ENCODE measurements at regions not wholly inside any gene's neighbourhood (a gene's known extent, or its start where the extent isn't known, plus 50 kb on each side); places are given as distances from the start of the nearest gene placed in this dataset.
"Not testable (repeated sequence)": the region's sequence is repeated elsewhere in the genome, so short reads cannot be mapped to it uniquely, and the experiment has no call there.

DNA sequence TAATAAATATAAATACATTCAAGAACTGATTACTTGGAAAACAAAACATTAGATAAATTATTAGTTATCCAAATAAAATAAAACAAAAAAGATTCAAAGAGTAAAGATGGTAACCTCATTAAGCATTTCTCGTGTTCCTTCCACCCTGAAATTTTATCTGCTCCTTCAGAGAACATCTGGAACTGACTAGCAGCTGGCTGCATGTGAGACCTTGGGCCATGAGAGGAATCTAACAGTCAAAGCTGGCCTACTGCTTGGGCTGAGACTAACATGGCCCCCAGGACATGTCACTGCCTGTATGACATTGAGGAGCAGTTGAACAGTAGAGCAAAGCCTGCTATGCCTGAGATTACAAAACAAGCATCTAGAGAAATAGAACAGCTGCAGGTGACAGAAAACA, 208.5 kb upstream of the ZSWIM2 start:
- DNase-seq (ENCODE audit: low read depth, low spot score): no peak

DNA sequence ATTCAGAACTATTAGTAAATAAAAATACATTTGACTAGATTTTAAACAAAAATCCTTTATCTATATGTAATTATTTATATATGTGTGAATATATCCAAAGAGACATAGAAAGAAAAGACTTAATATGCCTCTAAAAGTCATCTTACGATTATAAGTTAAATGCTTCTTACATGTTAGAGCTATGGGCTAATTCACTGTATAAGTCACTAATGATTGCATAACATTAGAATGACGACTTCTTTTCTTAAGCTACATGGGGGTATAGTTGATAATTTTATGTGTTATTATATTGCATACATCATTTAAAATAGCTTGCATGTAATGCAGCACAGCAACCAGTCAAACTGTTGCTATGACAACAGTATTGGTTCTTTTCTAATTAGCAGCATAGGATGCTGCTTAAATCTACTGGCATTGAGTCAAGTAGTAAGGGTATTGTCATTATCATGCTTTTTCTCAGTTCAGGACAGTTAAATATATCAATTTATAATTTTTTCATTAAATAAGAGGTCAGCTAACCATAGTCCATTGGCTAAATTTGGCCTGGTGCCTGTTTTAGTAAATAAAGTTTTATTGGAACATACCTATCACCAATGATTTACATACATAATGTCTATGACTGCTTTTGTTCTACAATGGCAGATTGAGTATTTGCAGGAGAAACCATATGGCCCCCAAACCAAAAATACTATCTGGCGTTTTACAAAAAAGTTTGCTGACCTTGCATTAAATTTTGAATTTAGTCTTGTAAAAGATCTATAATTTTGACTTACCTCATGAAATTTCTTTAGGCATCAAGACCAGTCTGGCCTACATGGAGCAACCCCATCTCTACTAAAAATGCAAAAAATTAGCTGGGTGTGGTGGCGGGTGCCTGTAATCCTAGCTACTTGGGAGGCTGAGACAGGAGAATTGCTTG, 207.7 kb upstream of the ZSWIM2 start:
- DNase-seq (ENCODE audit: low read depth, low spot score): no peak

- DNase-seq (ENCODE audit: low read depth, low spot score): no peak
Observed at GRCh38 chr2:187055463-187055862, 206.5 kb upstream of the ZSWIM2 start.

DNA sequence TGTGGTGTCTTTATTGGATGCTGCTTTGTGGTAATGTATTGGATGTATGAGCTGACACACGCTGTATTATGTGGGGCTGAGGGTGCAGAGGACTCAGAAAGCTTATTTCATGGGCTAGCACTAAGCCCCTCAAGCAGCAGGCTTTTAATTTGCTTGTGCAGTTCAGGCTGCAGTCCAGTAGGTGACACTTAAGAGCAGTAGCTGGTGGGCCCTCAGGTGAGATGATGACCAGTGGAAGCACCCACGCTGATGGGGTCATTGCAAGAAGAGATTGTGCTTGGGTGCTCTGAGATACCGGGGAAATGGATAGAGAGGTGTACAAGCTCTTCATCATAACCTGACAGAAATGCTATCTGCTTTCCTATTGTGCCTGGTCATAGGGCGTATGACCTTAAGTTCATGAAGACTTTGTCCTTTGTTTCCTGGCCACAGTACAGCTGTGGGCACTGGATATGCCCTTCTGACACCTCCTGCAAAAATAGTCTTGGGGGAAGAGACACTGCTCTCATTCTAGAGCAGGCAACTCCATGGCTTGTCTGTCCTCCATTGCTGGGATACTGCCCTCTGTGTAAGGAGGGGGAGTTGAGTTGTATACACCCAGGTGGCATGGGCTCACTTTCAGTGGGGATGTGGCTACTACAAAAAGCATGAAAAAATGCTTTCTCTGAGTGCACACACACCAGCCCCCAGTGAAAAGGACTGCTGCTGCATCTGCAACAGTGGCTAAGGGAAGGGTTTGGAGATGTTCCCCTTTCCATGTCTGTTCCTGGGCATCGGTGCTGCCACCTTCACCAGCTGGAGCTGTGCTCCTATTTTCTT, 205.7 kb upstream of the ZSWIM2 start:
- DNase-seq (ENCODE audit: low read depth, low spot score): no peak

DNA sequence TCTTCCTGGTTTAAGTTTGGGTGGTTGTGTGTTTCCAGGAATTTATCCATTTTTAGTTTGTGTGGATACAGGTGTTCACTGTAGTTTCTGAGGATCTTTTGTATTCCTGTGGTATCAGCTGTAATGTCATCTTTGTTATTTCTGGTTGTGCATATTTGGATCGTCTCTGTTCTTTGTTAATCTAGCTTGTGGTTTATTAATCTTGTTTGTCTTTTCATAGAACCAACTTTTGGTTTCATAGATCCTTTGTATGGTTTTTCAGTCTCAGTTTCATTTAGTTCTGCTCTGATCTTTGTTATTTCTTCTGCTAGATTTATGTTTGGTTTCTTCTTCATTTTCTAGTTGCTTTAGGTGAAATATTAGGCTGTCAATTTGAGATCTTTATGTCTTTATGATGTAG, 202.4 kb upstream of the ZSWIM2 start:
- DNase-seq (ENCODE audit: low read depth, low spot score): no peak

GRCh38 chr2:187050409-187050998, 201.5 kb upstream of the ZSWIM2 start:
- no peak for DNase-seq (ENCODE audit: low read depth, low spot score)

DNA sequence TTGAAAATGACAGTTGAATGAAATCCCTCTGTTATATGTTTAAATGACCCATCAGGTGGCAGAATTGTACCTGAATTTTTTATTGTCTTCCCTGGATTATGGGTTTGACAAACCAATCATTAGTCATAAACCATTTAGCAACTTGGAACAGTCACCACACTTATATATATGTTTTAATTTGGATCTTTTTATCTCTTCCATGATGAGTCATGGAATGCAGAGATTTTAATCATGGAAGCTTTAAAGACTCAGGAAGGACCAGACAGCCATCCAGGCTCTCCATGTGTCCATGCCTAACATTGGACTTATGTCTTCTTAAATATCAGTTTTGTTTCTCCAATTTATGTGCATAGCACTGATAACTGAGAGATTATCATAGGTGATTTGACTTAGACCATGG, 188.3 kb upstream of the ZSWIM2 start:
- DNase-seq (ENCODE audit: low read depth, low spot score): no peak

DNA sequence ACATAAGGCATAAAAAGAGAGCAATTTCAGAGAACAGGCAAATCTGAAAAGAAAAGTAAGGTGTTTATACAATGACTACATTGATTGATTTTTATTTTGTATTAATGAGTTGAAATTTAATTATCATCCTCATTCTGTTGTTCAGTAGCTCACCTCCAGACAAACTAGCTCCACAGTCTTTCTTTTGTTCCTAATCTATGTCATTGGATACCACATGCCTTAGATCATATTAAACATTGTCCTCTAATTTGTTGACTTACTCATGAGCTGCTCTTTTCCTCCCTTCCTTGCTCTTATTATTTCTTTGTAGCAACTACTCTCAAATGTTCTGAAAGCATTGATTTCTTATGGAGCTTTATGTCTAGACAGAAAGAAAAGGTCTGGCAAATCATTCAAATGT, 185.5 kb upstream of the ZSWIM2 start:
- DNase-seq (ENCODE audit: low read depth, low spot score): no peak

DNA sequence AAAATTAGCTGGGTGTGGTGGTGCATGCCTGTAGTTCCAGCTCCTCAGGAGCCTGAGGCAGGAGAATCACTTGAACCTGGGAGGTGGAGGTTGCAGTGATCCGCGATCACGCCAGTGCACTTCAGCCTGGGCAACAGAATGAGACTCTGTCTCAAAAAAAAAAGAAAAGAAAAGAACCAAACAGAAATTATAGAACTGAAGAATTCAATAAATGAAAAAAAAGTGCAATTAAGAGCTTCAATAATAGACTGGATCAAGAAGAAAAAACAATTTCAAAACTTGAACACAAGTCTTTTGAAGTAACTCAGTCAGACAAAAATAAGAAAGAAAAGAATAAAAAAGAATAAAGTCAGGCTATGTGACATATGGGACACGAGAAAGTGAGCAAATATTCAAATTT, 175.8 kb upstream of the ZSWIM2 start:
- DNase-seq (ENCODE audit: low read depth, low spot score): no peak

DNA sequence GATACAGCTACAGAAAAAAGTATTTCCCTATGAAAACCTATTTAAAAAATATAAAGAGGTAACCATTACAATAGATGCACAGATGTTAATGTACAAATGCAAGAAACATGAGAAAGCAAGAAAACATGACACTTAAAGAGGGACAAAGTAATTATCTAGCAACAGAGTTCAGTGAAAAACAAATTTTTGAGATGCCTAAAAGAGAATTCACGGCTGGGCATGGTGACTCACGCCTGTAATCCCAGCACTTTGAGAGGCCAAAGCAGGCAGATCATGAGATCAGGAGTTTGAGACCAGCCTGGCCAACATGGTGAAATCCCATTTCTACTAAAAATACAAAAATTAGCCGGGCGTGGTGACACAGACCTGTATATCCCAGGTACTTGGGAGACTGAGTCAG, 175.0 kb upstream of the ZSWIM2 start:
- DNase-seq (ENCODE audit: low read depth, low spot score): not testable (repeated sequence)

GRCh38 chr2:187017438-187017837, 168.5 kb upstream of the ZSWIM2 start:
- DNase-seq (ENCODE audit: low read depth, low spot score): no peak

- no peak for DNase-seq (ENCODE audit: low read depth, low spot score)
Observed at GRCh38 chr2:187013058-187013457, 164.1 kb upstream of the ZSWIM2 start.

DNA sequence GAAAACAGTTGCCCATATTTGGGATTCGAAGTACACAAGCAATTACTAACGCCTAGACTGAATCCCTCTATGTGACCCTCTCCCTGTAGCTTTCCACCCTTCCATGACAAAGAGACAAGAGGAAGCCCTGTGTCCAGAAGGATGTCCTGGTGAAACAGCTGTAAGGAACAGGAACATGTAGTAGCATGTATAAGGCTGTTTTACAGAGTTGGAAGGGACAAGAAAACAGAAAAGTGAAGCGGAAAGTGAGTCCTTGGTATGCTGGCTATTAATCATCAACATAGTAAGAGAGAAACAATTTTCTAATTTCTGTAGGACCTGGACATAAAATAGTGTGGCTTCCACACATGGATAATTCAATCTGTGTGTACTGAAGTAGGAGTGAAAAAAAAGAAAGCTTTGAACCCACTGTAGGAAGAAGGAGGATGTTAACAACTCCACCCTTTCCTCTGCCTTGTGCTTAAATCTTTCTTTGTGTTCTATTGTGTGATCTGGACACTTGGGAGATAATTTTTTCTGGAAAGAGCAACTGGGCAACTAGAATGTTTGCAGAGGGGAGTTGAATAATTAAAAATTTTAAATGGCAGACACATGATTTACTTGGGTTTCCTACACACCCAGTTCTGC, 162.3 kb upstream of the ZSWIM2 start:
- DNase-seq (ENCODE audit: low read depth, low spot score): no peak

DNA sequence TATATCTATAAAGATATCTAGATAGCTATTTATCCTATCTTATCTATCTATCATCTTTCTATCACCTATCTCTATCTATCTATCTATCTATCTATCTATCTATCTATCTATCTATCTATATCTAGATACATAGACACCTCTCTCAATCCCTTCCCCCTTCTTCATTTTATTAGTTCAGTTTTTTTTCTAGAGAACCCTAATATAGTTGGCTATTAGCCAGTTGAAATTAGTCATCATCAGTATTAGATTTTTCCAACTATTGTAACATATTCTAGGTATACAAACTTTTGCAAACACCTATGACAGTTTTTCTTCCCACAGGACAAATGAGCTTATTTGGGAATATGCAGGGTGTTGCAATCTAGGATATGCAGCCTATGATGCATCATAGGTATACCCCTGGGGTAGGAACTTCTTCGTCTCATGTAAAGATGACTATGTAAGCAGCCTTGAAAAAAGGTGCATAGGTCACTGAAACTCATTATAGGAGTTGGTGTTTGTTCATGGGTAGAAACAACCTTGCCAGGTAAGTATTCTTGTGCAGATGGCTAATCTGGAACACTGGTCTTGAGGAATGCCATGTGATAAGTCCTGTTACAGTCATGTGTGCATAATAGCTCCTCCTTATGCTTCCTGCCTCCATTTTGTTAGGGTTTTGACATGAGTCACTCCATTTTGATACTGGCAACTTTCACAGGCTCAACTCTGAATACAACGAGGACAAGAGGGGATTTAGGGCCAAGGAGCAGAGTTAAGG, 160.7 kb upstream of the ZSWIM2 start:
- no peak for DNase-seq (ENCODE audit: low read depth, low spot score)

DNA sequence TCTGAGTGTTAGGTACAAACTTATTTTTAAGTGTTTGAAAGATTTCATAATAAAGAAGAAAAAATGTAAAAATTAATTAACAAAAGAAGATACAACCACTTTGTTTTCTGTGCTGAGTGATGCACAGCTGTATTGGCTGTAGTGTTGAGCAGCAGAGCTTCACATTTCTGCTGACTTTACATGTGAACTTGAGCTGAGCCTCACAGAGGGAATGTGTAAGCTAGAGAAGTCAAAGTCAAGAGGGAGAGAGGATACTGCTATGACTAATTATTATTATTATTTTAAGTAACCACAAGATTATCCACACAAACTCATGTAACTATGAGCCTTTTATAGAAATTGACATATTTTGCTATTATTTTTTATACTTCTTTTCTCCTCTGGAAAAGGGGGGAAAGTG, 159.1 kb upstream of the ZSWIM2 start:
- no peak for DNase-seq (ENCODE audit: low read depth, low spot score)

GRCh38 chr2:187003611-187004010, 154.6 kb upstream of the ZSWIM2 start:
- DNase-seq (ENCODE audit: low read depth, low spot score): no peak

- DNase-seq (ENCODE audit: low read depth, low spot score): no peak
Observed at GRCh38 chr2:187003038-187003554, 154.1 kb upstream of the ZSWIM2 start.

DNA sequence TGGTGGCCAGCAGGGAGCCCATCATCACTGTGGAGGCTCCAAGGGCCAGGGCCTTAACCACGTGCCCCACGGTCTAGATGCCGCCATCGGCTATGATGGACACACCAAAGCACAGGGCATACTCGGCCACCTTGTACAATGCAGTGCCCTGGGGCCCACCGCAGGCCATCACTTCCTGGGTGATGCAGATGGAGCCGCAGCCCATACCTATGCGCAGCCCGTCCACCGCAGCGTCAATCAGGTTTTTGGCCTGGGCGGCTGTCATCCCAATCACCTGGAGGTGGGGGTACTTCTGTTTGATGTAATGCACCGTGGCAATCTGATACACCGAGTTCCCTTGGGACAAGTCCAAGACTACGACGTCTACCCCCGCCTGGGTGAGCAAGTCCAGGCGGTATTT, 153.3 kb upstream of the ZSWIM2 start:
- DNase-seq (ENCODE audit: low read depth, low spot score): no peak

DNA sequence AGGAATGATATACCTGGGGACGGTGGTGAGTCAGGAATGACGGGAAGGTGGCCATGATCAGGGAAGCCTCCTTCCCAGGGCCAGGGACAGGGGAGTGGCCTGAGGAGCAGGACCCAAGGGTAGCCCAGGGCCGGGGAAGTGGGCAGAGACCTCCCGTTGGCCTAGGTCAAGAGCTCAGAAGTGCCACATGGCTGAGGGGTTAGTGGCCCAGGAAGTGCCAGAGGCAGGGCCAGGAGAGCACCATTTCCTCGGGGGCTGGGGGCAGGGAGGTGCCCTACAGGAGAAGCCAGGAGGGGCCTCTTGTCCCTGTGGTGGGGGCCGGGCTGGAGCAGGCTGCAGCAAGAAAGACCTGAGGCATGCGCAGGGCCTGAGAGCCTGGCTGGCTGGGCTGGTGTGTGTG, 152.3 kb upstream of the ZSWIM2 start:
- DNase-seq (ENCODE audit: low read depth, low spot score): no peak

DNA sequence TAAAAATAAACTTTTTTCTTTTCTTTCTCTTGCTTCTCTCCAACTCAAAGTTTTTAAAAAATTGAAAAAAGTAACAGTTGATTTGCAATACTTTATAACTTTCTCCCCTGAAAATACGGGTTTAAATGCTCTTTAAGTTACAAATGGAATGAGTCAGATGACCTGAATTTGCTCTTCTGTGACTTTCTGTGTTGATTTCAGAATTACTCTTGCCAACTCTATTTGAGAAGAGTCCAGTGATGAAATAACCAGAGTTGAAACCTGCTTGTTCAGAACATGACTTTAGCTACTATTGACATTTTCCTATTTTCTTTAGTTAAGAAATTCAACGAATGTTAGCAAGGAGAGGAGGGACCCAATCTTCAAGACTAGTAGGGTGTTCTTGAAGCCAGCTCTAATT, 146.1 kb upstream of the ZSWIM2 start:
- DNase-seq (ENCODE audit: low read depth, low spot score): no peak

GRCh38 chr2:186992597-186992996, 143.6 kb upstream of the ZSWIM2 start:
- DNase-seq (ENCODE audit: low read depth, low spot score): no peak

All from iPS DF 19.7 (cell line).